HG03196 (cell line): ENCODE measurements at regions not wholly inside any gene's neighbourhood (a gene's known extent, or its start where the extent isn't known, plus 50 kb on each side); places are given as distances from the start of the nearest gene placed in this dataset.
"Not testable (repeated sequence)": the region's sequence is repeated elsewhere in the genome, so short reads cannot be mapped to it uniquely, and the experiment has no call there.

Source experiments
- ATAC-seq: cut with Tn5 transposase; IDR thresholded peaks from one replicate; pipeline ENCODE4 v1.9.1; 2021; ENCODE audit not compliant: unreplicated experiment

- no peak for ATAC-seq
Measured at GRCh38 chr1:172717722-172718465, 59.0 kb downstream of the FASLG start.

GRCh38 chr1:172719066-172719627, 60.2 kb downstream of the FASLG start:
- ATAC-seq, result no peak

- no peak for ATAC-seq
Measured at GRCh38 chr1:172719694-172720138, 60.8 kb downstream of the FASLG start.

GRCh38 chr1:172720339-172720738, 61.4 kb downstream of the FASLG start:
- ATAC-seq, result no peak

GRCh38 chr1:172723251-172723650, 64.3 kb downstream of the FASLG start:
- ATAC-seq, result no peak

- ATAC-seq, result no peak
Measured at GRCh38 chr1:172724232-172724631, 65.3 kb downstream of the FASLG start.

- peak; percentile 79 for ATAC-seq
Measured at GRCh38 chr1:172724765-172725613, 66.1 kb downstream of the FASLG start.

GRCh38 chr1:172726740-172727139, 67.8 kb downstream of the FASLG start:
- no peak for ATAC-seq

GRCh38 chr1:172727275-172727857, 68.5 kb downstream of the FASLG start:
- no peak for ATAC-seq

- ATAC-seq, result no peak
Measured at GRCh38 chr1:172727956-172728603, 69.2 kb downstream of the FASLG start.

GRCh38 chr1:172728705-172729104, 69.8 kb downstream of the FASLG start:
- ATAC-seq, result not testable (repeated sequence)

GRCh38 chr1:172732427-172732826, 73.5 kb downstream of the FASLG start:
- ATAC-seq, result no peak

- ATAC-seq, result no peak
Measured at GRCh38 chr1:172733815-172734214, 74.9 kb downstream of the FASLG start.

- no peak for ATAC-seq
Measured at GRCh38 chr1:172738389-172738788, 79.5 kb downstream of the FASLG start.

- no peak for ATAC-seq
Measured at GRCh38 chr1:172742599-172743500, 83.9 kb downstream of the FASLG start.

- peak; percentile 73 for ATAC-seq
Measured at GRCh38 chr1:172745014-172745413, 86.1 kb downstream of the FASLG start.

- ATAC-seq, result peak; percentile 75
Measured at GRCh38 chr1:172746091-172746949, 87.4 kb downstream of the FASLG start.

- no peak for ATAC-seq
Measured at GRCh38 chr1:172748201-172748600, 89.3 kb downstream of the FASLG start.

GRCh38 chr1:172751683-172752082, 92.8 kb downstream of the FASLG start:
- no peak for ATAC-seq
